HL-60 (cell line): ENCODE measurements at regions not wholly inside any gene's neighbourhood (a gene's known extent, or its start where the extent isn't known, plus 50 kb on each side); places are given as distances from the start of the nearest gene placed in this dataset.

Experiments
- DNase-seq, 2 experiments: peaks; one replicate each; pipeline ENCODE4 v3.0.0-alpha.2; 2010 to 2020; ENCODE audit warnings: low read depth in 1 of 2, low spot score in 1 of 2
- H3K27ac ChIP-seq: fragments of 250-450 bp; sonication (Bioruptor Pico); replicated peaks from 2 replicates; pipeline ENCODE4 v1.5.1; 2020; ENCODE audit warnings: mild to moderate bottlenecking, moderate library complexity
- H3K27me3 ChIP-seq: fragments of 250-450 bp; sonication (Bioruptor Pico); 2 replicates; pipeline ENCODE4 v1.5.1; 2021; ENCODE audit warnings: mild to moderate bottlenecking, moderate library complexity; ENCODE audit not compliant: insufficient read depth, poor library complexity, severe bottlenecking
- H3K4me3 ChIP-seq: replicated peaks from 2 replicates; pipeline ENCODE4 v1.5.1; 2011; ENCODE audit warnings: mild to moderate bottlenecking, control low read depth, low read length; ENCODE audit not compliant: insufficient read depth
- GABPA ChIP-seq: IDR thresholded peaks from 2 replicates; pipeline ENCODE4 v1.6.1; 2012; ENCODE audit warnings: low read depth
- POLR2AphosphoS5 ChIP-seq: IDR thresholded peaks from 2 replicates; pipeline ENCODE4 v1.6.1; 2012; ENCODE audit warnings: low read depth
- SPI1 ChIP-seq: IDR thresholded peaks from 2 replicates; pipeline ENCODE4 v1.6.1; 2012; ENCODE audit warnings: low read depth, mild to moderate bottlenecking, borderline replicate concordance
- TF ChIP-seq, protein P1 (sequence below): IDR thresholded peaks from 2 replicates; pipeline ENCODE4 v1.6.1; 2012; ENCODE audit warnings: low read depth; ENCODE audit not compliant: insufficient replicate concordance
- TF ChIP-seq, protein P2 (sequence below): IDR thresholded peaks from one replicate; pipeline ENCODE4 v1.5.1; 2011; ENCODE audit warnings: low read length, control low read depth, inconsistent platforms; ENCODE audit not compliant: insufficient read depth

DNA sequence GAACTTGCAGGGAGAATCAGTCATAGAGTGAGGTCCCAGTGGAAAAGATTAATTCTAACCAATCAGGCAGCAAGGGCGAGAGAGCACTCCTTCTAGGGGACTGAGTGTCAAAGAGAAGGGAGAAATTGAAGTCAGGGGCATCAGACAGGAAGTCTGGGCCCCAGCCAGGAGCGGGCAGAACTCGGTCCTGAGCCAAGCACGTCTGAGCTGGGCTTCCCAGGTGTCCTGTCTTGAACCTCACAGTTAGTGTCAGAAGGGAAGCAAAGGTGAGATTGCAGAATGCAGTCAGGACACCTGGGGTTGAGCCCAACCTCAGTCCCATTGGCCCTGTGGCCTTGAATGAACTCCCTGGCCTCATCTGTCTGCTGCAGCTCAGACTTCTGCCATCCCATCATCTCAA lies 220.9 kb downstream of the SMAD2 start:
- Histone ChIP-seq H3K27me3 (peaks cover 5% of the 10 kb centered on the region), H3K4me3 (no peak overlapping the region), H3K27ac (no peak overlapping the region)
- no peak for DNase-seq
- TF ChIP-seq, protein P1, sequence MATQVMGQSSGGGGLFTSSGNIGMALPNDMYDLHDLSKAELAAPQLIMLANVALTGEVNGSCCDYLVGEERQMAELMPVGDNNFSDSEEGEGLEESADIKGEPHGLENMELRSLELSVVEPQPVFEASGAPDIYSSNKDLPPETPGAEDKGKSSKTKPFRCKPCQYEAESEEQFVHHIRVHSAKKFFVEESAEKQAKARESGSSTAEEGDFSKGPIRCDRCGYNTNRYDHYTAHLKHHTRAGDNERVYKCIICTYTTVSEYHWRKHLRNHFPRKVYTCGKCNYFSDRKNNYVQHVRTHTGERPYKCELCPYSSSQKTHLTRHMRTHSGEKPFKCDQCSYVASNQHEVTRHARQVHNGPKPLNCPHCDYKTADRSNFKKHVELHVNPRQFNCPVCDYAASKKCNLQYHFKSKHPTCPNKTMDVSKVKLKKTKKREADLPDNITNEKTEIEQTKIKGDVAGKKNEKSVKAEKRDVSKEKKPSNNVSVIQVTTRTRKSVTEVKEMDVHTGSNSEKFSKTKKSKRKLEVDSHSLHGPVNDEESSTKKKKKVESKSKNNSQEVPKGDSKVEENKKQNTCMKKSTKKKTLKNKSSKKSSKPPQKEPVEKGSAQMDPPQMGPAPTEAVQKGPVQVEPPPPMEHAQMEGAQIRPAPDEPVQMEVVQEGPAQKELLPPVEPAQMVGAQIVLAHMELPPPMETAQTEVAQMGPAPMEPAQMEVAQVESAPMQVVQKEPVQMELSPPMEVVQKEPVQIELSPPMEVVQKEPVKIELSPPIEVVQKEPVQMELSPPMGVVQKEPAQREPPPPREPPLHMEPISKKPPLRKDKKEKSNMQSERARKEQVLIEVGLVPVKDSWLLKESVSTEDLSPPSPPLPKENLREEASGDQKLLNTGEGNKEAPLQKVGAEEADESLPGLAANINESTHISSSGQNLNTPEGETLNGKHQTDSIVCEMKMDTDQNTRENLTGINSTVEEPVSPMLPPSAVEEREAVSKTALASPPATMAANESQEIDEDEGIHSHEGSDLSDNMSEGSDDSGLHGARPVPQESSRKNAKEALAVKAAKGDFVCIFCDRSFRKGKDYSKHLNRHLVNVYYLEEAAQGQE = no peak
- TF ChIP-seq POLR2AphosphoS5 = no peak
- no peak for TF ChIP-seq SPI1
- TF ChIP-seq, protein P2, sequence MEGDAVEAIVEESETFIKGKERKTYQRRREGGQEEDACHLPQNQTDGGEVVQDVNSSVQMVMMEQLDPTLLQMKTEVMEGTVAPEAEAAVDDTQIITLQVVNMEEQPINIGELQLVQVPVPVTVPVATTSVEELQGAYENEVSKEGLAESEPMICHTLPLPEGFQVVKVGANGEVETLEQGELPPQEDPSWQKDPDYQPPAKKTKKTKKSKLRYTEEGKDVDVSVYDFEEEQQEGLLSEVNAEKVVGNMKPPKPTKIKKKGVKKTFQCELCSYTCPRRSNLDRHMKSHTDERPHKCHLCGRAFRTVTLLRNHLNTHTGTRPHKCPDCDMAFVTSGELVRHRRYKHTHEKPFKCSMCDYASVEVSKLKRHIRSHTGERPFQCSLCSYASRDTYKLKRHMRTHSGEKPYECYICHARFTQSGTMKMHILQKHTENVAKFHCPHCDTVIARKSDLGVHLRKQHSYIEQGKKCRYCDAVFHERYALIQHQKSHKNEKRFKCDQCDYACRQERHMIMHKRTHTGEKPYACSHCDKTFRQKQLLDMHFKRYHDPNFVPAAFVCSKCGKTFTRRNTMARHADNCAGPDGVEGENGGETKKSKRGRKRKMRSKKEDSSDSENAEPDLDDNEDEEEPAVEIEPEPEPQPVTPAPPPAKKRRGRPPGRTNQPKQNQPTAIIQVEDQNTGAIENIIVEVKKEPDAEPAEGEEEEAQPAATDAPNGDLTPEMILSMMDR = no peak
- no peak for TF ChIP-seq GABPA

DNA sequence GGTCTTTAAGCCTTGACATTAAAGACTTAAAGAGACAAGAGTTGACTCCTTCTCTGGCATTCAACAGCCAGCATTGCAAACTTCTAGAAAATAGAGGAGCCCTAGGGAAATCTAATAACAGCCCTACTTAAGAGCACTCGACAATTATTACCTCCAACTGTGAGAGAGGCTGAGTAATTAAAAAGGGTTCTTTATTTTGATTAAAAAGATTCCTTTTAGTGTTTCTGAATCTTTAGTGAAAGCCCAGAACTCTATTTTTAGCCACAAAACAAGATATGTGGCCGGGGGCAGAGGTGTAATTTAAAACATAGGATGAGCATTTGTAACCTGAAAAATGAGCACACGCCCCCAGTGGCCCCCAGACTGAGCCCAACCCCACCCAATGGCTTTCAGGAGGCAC lies 222.3 kb downstream of the SMAD2 start:
- no peak overlapping the region for H3K4me3 ChIP-seq
- H3K27ac ChIP-seq = no peak overlapping the region
- DNase-seq = no peak
- peaks cover 5% of the 10 kb centered on the region for H3K27me3 ChIP-seq
- TF ChIP-seq, protein P2 = no peak
- TF ChIP-seq SPI1 (no peak), GABPA (no peak), POLR2AphosphoS5 (no peak)
- TF ChIP-seq, protein P1 = no peak

DNA sequence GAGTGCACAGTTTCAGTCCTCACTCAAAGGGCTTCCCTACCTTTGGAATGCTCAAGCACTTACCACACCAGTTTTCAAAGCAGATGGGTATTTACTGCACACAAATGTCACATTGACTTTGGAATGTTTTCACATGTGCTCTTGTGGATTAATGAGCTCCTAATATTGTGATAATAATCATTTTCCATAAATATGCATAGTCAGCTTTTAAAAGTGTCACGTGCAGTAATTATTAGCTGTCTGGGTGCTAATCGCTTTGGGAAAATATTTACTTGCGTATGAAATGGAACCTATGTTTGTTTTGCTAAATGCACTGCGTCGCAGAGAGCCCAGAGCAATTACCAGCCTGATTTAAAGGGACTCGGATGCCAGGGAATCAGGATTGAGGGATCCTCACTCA lies 229.3 kb downstream of the SMAD2 start:
- no peak overlapping the region for H3K27ac ChIP-seq
- TF ChIP-seq, protein P1 = no peak
- TF ChIP-seq POLR2AphosphoS5 (no peak), SPI1 (no peak), GABPA (no peak)
- TF ChIP-seq, protein P2 = no peak
- peaks cover 4% of the 10 kb centered on the region for H3K27me3 ChIP-seq
- no peak overlapping the region for H3K4me3 ChIP-seq
- DNase-seq = no peak
